ENCODE measurements at regions not wholly inside any gene's neighbourhood (a gene's known extent, or its start where the extent isn't known, plus 50 kb on each side); places are given as distances from the start of the nearest gene placed in this dataset.

DNA sequence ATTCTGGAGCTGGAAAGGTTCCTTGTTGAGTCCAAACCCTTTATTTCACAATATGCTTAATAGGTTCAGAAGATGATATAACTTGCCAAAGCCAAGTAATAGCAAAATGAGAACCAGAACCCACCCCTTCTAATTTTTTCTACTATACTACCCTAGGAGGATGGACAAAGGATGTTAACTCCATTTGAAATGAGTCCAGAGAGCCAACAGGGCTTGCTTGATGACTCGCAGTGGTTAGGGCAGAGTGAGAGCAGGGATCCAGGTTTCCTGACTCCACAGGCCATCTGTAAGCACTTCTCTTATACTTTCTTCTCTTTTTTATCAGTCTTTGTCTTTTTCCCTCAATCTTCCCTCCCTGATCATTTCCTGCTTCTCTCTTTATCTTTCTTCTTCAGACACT, 668.1 kb downstream of the MED13L start:
- no peak for DNase-seq (ENCODE audit: extremely low spot score, unreplicated experiment)
- no peaks in the 10 kb centered on the region for H3K27me3 Mint-ChIP-seq (ENCODE audit: unreplicated experiment)

DNA sequence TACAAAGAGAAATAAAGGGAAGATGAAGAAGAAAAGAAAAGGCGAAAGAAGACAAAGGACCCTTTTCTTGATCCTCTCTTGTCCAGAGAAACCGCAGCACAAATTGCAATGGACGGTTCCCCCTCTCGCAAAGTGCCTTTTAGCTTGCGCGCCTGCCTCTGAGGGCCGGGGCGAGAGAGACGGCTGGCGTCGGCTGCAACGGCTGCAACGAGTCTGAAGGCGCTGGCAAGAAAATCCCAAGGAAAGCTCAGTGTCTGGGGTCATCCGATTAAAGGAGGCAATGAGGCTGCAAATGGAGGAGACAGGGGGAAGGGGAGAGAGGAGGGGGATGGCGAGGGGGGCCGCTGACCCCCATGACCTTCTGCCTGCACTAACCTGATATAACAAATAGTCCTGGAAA, 671.5 kb downstream of the MED13L start:
- no peaks in the 10 kb centered on the region for H3K36me3 Mint-ChIP-seq (ENCODE audit: unreplicated experiment)
- no peak overlapping the region for H3K27ac Mint-ChIP-seq (ENCODE audit: unreplicated experiment)

More for the DNA sequence above, 668.1 kb downstream of the MED13L start:
- TF ChIP-seq, protein P1, sequence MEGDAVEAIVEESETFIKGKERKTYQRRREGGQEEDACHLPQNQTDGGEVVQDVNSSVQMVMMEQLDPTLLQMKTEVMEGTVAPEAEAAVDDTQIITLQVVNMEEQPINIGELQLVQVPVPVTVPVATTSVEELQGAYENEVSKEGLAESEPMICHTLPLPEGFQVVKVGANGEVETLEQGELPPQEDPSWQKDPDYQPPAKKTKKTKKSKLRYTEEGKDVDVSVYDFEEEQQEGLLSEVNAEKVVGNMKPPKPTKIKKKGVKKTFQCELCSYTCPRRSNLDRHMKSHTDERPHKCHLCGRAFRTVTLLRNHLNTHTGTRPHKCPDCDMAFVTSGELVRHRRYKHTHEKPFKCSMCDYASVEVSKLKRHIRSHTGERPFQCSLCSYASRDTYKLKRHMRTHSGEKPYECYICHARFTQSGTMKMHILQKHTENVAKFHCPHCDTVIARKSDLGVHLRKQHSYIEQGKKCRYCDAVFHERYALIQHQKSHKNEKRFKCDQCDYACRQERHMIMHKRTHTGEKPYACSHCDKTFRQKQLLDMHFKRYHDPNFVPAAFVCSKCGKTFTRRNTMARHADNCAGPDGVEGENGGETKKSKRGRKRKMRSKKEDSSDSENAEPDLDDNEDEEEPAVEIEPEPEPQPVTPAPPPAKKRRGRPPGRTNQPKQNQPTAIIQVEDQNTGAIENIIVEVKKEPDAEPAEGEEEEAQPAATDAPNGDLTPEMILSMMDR (IDR thresholded peaks at IDR 0.05), result no peak
- Mint-ChIP-seq H3K4me1 (ENCODE audit: unreplicated experiment) (no peaks in the 10 kb centered on the region), H3K4me3 (ENCODE audit: unreplicated experiment) (no peak overlapping the region), H3K9me3 (ENCODE audit: unreplicated experiment) (peaks cover 10% of the 10 kb centered on the region), H3K27ac (ENCODE audit: unreplicated experiment) (no peak overlapping the region), H3K36me3 (ENCODE audit: unreplicated experiment) (no peaks in the 10 kb centered on the region)

DNA sequence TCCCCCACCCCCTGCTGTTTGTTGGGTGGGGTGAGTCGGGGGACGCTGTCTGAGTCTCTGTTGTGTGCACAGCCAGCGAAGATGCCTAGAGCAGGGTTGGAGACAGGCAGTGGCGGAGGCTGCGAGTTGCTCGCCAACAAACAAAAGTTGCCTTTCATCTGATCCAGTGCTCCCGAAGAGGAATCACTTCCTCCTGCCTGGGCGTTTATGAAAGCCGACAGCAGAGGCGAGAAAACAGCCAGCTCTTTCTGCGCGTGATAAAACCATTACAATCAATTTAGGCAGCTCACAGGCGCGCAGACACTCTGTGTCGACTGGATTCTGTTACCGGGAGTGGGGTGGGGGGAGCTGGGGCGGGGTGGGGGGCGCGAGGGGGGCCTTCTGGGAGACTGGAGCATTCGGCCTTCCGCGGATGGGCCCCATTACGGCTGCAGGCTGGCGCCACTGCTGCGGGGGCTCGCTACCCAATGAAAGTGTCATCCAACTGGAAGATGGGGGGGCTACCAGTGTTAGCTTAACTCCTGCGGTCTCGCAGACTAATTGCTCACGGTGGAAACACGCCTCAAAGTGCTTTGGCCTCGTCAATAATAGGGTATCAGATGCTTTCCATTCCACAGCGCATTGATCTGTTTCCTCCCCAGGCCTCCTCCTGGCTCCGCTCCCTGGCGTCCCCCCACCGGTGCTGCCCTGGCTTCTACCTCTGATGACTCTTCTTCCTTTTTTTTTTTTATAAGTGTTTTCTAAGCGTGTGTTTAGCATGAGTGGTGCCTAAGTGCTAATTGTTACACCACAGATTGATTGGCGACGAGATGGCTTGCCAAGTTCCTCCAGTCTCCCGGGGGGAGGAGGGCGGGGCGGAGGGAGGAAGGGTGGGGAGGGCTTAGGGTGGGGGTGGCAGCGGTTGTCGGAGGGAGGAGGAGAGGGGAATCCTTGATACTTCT, 678.4 kb downstream of the MED13L start:
- no peak overlapping the region for H3K4me3 Mint-ChIP-seq (ENCODE audit: unreplicated experiment)
- H3K9me3 Mint-ChIP-seq (ENCODE audit: unreplicated experiment), result peaks cover 9% of the 10 kb centered on the region
- TF ChIP-seq, protein P1 (IDR thresholded peaks at IDR 0.05), result no peak
- H3K27ac Mint-ChIP-seq (ENCODE audit: unreplicated experiment), result no peak overlapping the region
- H3K27me3 Mint-ChIP-seq (ENCODE audit: unreplicated experiment), result no peaks in the 10 kb centered on the region
- no peaks in the 10 kb centered on the region for H3K36me3 Mint-ChIP-seq (ENCODE audit: unreplicated experiment)
- no peaks in the 10 kb centered on the region for H3K4me1 Mint-ChIP-seq (ENCODE audit: unreplicated experiment)
- DNase-seq (ENCODE audit: extremely low spot score, unreplicated experiment), result no peak

More for the DNA sequence above, 671.5 kb downstream of the MED13L start:
- no peak for DNase-seq (ENCODE audit: extremely low spot score, unreplicated experiment)
- TF ChIP-seq, protein P1 (IDR thresholded peaks at IDR 0.05), result no peak
- no peak overlapping the region for H3K4me3 Mint-ChIP-seq (ENCODE audit: unreplicated experiment)
- H3K27me3 Mint-ChIP-seq (ENCODE audit: unreplicated experiment), result no peaks in the 10 kb centered on the region
- peaks cover 4% of the 10 kb centered on the region for H3K9me3 Mint-ChIP-seq (ENCODE audit: unreplicated experiment)
- H3K4me1 Mint-ChIP-seq (ENCODE audit: unreplicated experiment), result no peaks in the 10 kb centered on the region

DNA sequence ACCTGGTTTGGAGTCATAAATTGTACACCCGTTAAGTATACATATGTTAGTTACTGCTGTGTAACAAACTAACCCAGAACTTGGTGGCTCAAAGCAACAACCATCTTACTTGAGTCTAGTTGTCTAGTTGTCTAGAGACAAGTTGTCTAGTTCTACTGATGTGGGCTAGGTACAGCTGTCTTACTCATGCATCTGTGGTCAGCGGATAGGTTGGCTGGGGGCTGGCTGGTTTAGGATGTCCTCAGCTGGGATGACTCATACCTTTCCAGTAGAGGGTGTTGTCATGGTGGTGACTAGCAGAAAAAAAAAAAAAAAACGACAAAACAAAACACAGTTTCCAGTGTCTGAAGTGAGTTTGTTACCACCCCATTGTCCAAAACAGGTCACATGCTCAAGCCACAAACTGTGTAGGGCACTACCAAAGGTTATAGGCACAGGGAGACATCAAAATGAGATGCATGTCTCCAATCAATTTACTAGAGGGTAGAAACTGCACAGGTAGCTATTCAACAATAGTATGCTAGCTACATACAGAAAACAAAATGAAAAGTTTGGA, 680.3 kb downstream of the MED13L start:
- Mint-ChIP-seq H3K9me3 (ENCODE audit: unreplicated experiment) (peaks cover 15% of the 10 kb centered on the region), H3K27ac (ENCODE audit: unreplicated experiment) (no peak overlapping the region), H3K4me3 (ENCODE audit: unreplicated experiment) (no peak overlapping the region), H3K4me1 (ENCODE audit: unreplicated experiment) (no peaks in the 10 kb centered on the region), H3K27me3 (ENCODE audit: unreplicated experiment) (no peaks in the 10 kb centered on the region), H3K36me3 (ENCODE audit: unreplicated experiment) (no peaks in the 10 kb centered on the region)
- TF ChIP-seq, protein P1 (IDR thresholded peaks at IDR 0.05), result no peak
- DNase-seq (ENCODE audit: extremely low spot score, unreplicated experiment), result no peak

DNA sequence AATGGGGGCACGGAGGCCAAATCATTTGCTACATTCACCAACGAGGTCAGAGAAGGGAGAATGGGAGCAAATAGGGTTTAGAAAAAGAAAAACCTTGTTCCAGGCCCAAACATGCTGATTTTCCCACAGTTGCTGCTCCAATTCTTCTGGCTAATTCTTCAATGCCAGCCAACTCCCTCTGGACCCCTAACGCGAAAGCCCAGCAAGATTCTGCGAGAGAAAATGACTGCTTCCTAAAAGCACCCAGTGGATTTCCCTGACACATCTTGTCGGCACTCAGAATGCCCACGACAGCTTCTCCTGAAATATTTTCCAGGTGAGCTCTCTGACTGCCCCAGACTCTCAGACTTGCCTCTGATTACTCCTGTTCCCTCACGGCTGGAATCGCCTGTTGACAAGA, 689.4 kb downstream of the MED13L start:
- no peak for DNase-seq (ENCODE audit: extremely low spot score, unreplicated experiment)
- Mint-ChIP-seq H3K27ac (ENCODE audit: unreplicated experiment) (no peak overlapping the region), H3K4me1 (ENCODE audit: unreplicated experiment) (no peaks in the 10 kb centered on the region), H3K36me3 (ENCODE audit: unreplicated experiment) (no peaks in the 10 kb centered on the region), H3K27me3 (ENCODE audit: unreplicated experiment) (no peaks in the 10 kb centered on the region), H3K9me3 (ENCODE audit: unreplicated experiment) (peaks cover 34% of the 10 kb centered on the region), H3K4me3 (ENCODE audit: unreplicated experiment) (no peak overlapping the region)
- TF ChIP-seq, protein P1 (IDR thresholded peaks at IDR 0.05), result no peak
